ENCODE measurements at regions not wholly inside any gene's neighbourhood (a gene's known extent, or its start where the extent isn't known, plus 50 kb on each side); places are given as distances from the start of the nearest gene placed in this dataset.
"Not testable (repeated sequence)": the region's sequence is repeated elsewhere in the genome, so short reads cannot be mapped to it uniquely, and the experiment has no call there.

DNA sequence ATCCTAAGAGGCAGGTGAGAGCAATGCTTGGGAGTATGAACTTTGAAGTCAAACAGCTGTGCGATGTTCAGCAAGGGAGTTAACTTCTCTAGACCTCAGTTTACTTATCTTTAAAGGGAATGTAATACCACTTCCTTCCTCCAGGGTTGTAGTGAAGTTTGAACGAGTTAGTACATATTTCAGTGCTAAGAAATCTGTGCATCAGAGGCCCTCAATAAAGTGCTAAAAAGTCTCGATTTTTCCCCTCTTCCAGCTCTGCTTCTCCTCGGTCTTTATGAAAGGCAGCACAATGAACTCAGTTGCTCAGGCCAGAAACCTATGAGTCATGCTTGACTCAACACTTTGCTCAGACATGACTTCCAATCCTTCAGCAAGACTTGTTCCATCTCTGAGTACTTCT lies 418.9 kb downstream of the MDFIC start:
- peak; percentile 73 for DNase-seq

- DNase-seq, result no peak
Observed at GRCh38 chr7:115338016-115338415, 416.1 kb downstream of the MDFIC start.

- DNase-seq, result no peak
Observed at GRCh38 chr7:115332691-115333090, 410.8 kb downstream of the MDFIC start.

DNA sequence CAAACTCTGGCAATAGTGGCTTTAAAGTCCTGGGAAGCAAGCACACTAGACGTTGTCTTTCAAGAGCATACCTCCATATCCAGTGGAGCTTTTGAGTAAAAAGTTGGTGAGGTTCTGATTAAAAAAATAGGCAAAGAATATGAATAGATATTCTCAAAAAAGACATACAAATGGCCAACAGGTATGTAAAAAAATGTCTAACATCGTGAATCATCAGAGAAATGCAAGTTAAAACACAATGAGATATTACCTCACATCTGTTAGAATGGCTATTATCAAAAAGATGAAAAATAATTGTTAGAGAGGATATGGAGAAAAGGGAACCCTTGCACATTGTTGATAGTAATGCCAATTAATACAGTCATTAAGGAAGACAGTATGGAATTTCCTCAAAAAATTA lies 407.1 kb downstream of the MDFIC start:
- DNase-seq, result no peak

GRCh38 chr7:115328018-115328417 lies 406.1 kb downstream of the MDFIC start:
- DNase-seq, result no peak

GRCh38 chr7:115327326-115327725 lies 405.4 kb downstream of the MDFIC start:
- no peak for DNase-seq

- DNase-seq, result no peak
Observed at GRCh38 chr7:115319541-115319940, 397.6 kb downstream of the MDFIC start.

GRCh38 chr7:115310316-115310715 lies 388.4 kb downstream of the MDFIC start:
- DNase-seq, result not testable (repeated sequence)

DNA sequence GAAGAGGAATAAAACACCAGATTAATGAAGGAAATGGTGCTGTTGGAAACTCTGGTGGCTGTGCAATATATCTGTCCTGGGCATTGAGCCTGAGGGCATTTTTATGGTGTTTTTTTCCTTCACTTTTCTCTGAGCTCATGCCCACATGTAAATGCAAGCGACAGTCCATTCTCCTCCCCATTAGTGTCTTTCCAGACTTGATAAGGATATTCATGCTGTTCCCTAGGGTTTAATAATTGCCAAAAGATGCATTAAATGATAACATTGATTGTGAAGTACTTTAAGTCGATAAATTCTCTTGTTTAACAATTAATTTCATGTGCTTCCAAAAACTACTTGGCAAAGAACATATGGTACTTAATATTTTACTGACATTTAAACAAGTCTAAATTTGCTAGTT lies 384.7 kb downstream of the MDFIC start:
- DNase-seq, result no peak

GRCh38 chr7:115300231-115300870 lies 378.5 kb downstream of the MDFIC start:
- DNase-seq, result peak; percentile 44

DNA sequence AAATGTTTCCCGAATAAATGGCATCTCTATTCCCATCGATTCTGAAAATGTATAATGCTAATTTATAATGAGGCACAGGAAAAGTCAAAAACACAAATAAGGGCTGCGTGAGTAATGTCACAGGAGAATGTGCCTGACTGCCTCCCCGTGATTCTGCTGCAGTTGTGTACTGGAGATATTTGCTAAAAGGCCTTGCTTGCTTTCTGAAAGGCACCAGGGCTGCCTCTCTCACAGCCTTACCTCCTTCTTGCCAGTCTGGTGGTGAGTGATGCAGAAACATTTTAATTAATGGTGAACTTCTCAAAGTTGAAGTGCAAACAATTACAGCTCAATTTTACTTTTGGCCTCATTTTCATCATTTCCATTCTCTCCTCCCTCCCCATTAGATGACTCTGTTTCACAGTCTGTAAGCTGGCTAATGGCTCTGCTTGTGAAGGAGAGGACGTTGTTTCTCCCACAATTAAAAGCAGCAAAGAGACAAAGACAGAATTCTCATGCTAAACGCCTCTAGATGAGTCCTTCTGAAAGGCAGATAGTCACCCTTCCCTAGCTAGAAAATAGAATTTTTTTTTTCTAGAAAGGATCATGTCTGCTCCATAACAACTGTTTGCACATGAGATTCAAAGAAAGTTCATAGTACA lies 377.6 kb downstream of the MDFIC start:
- DNase-seq, result no peak

DNA sequence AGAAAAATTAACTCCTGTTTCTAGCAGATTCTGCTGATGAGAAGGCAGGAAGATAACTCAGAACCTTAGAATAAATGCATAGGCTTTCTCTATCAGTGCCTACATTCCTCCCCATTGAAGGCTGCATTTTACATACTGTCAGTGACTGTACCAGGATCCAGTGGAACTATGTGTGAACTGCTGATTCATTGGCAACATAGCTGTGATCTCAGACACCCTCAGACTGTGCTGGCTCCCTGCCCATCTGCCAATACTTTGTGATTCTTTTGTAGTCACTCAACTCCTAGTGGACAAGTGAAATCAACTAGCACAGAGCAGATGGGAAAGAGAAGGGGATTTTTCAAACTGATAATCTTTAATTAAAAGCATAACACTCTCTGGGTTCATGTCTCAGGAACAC lies 375.8 kb downstream of the MDFIC start:
- DNase-seq, result peak; percentile 92

GRCh38 chr7:115293628-115294240 lies 371.8 kb downstream of the MDFIC start:
- DNase-seq, result peak; percentile 59

GRCh38 chr7:115292381-115292780 lies 370.5 kb downstream of the MDFIC start:
- peak; percentile 16 for DNase-seq

- peak; percentile 80 for DNase-seq
Observed at GRCh38 chr7:115289971-115290370, 368.1 kb downstream of the MDFIC start.

DNA sequence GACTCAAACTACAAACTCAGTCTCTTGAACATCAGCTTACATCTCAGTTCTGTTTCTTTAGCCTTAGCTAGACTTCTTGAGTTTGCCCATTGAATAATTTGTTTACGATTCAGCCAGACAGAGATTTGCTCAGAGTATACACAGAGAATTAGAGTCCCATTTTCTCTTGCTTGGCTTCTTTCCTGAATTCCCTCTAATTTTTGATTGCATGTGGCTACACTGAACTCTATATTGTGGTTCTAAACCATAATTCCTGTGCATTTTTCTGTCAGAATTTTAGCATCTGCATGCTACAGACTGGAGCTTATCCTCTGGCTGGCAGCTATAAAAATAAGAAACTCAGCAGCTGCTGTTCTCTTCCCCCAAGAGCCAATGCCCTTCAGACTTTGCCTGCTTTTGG lies 354.9 kb downstream of the MDFIC start:
- no peak for DNase-seq

DNA sequence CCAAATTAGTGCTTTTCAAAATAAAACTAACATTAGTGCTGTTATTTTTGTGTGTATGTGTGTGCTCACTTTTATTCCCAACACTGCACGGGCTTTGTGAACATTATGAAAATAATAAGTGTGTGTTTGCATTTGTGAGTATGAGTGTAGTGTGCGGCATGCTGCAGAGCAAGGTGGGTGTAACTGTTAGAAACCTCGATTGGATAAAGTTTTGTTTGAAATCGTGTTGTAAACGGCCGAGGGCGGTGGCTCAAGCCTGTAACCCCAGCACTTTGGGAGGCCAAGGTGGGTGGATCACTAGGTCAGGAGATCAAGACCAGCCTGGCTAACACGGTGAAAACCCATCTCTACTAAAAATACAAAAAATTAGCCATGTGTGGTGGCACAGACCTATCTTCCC lies 352.0 kb downstream of the MDFIC start:
- DNase-seq, result not testable (repeated sequence)

DNA sequence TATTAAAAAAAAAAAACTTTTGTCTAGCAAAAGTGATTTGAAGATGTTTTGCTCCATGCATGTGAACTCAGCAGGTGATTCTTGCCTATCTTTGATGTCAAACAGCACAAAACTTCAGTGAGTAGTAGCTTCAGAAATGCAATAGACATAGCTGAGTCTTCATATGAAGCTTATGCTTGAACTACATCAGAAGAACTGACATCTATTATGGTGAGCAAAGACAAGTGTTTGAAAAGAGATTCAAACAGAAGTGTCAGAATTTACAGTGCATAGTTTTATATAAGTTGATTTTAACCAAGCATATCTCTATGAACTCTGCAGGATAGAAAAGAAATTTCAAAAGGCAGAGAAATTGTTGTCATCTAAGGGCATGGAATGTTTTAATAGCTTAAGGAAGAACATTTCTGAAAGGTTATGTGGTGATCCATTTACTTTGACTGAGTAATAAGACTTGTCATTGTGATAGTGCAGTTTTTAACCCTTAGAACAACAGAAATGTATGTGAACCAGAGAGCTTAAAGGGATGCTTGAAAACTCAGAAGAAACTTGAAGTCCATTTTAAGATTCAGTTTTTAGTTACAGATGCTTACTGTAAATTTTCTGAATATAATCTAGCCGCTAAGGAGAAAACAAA lies 351.4 kb downstream of the MDFIC start:
- peak; percentile 13 for DNase-seq

GRCh38 chr7:115271332-115272235 lies 349.7 kb downstream of the MDFIC start:
- peak; percentile 92 for DNase-seq

GRCh38 chr7:115269486-115269885 lies 347.6 kb downstream of the MDFIC start:
- no peak for DNase-seq

GRCh38 chr7:115267503-115267902 lies 345.6 kb downstream of the MDFIC start:
- DNase-seq, result peak; percentile 14

DNA sequence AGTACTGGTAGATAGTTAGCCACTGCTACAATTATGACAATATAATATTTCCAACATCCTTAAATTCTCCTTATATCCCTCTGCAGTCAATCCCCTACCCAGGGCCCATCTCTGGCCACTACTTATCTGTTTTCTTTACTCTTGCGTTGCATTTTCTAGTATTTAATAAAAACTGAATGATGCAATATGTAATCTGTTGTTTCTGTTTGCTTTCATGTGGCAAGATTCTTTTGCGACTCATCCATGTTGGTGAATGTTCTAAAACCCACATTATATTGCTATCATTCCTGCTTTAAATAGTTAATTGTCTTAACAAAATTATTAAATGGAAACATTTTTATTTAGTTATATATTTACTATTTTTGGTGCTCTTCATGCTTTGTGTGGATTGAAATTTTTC lies 338.5 kb downstream of the MDFIC start:
- DNase-seq, result peak; percentile 31

DNA sequence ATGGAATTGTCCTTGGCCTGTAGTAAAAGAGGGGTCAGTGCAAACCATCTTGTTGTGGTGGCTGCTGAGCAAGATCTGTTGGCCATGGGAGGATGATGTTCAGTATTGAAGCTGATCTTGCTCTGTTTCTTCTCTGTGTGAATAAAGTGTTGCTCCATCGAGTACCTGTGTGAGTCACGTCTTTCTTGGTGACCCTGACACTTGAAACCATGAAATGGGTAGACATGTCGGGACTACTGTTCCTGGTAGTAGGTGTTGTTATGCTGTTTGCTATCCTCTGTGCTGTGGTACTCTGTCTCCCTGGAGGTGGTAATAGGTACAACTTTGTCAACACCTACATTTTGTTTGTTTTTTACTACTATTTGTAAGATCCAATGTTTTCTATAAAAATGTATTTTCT lies 330.6 kb downstream of the MDFIC start:
- DNase-seq, result no peak
